HEK293 (cell line): ENCODE measurements at regions not wholly inside any gene's neighbourhood (a gene's known extent, or its start where the extent isn't known, plus 50 kb on each side); places are given as distances from the start of the nearest gene placed in this dataset.

Experiments used
- CTCF ChIA-PET: fragments of 350-600 bp; formaldehyde crosslinking; extraction: SDS; loops from one replicate; lab custom pipeline; 2021; ENCODE audit warnings: antibody characterized with exemption; lab: Yijun Ruan, JAX
- POLR2A ChIA-PET: fragments of 300-600 bp; formaldehyde crosslinking; extraction: SDS; loops from one replicate; lab custom pipeline; 2020; ENCODE audit warnings: antibody characterized with exemption, inconsistent platforms; lab: Yijun Ruan, JAX
- H3K27ac ChIP-seq: fragments of 200-500 bp; sonication (Bioruptor generic); 2 replicates; pipeline ENCODE4 v1.5.1; 2014; ENCODE audit warnings: low read depth, low read length, control low read depth, inconsistent platforms; ENCODE audit errors: extremely low read depth
- H3K36me3 ChIP-seq, 2 experiments: fragments of 200-500 bp in 1 of 2; sonication (Bioruptor generic) in 1 of 2; 1 replicate in 1 of 2; 2 replicates in 1 of 2; pipeline ENCODE4 v1.5.1; 2014 to 2017; ENCODE audit warnings: inconsistent platforms in 2 of 2, low read length in 2 of 2; ENCODE audit not compliant: control insufficient read depth in 2 of 2, insufficient read depth in 1 of 2
- H3K4me1 ChIP-seq: fragments of 200-500 bp; sonication (Bioruptor generic); 2 replicates; pipeline ENCODE4 v1.5.1; 2014; ENCODE audit warnings: mild to moderate bottlenecking, low read length, inconsistent platforms; ENCODE audit not compliant: control insufficient read depth, insufficient read depth
- H3K4me3 ChIP-seq: 2 replicates; pipeline ENCODE4 v1.5.1; 2011; ENCODE audit warnings: low read depth, mild to moderate bottlenecking, control low read depth, low read length, moderate library complexity
- H3K9me3 ChIP-seq: fragments of 200-500 bp; sonication (Bioruptor generic); 2 replicates; pipeline ENCODE4 v1.5.1; 2014; ENCODE audit warnings: low read depth, low read length, inconsistent platforms; ENCODE audit not compliant: control insufficient read depth, insufficient read depth
- ZNF366 ChIP-seq: fragments of 450-650 bp; formaldehyde crosslinking; conservative IDR thresholded peaks from 2 replicates; pipeline ENCODE4 v1.5.1; 2016; ENCODE audit warnings: missing biosample characterization, missing genetic modification characterization
- ZNF558 ChIP-seq: fragments of 450-650 bp; formaldehyde crosslinking; IDR thresholded peaks from 2 replicates; pipeline ENCODE4 v1.5.1; 2016; ENCODE audit warnings: missing biosample characterization, missing genetic modification characterization
- ZNF660 ChIP-seq: fragments of 450-650 bp; IDR thresholded peaks from 2 replicates; pipeline ENCODE4 v1.5.1; 2018; ENCODE audit warnings: missing biosample characterization, mild to moderate bottlenecking, missing genetic modification characterization
- ZNF701 ChIP-seq: fragments of 450-650 bp; formaldehyde crosslinking; IDR thresholded peaks from 2 replicates; pipeline ENCODE4 v1.5.1; 2016; ENCODE audit warnings: missing biosample characterization, missing genetic modification characterization
- TF ChIP-seq, protein P1 (sequence below): fragments of 450-650 bp; formaldehyde crosslinking; IDR thresholded peaks from 2 replicates; pipeline ENCODE4 v1.5.0; 2017; ENCODE audit warnings: missing biosample characterization, missing genetic modification characterization, borderline replicate concordance
- TF ChIP-seq, protein P2 (sequence below): fragments of 450-650 bp; formaldehyde crosslinking; IDR thresholded peaks from 2 replicates; pipeline ENCODE4 v1.5.1; 2016; ENCODE audit warnings: missing biosample characterization, missing genetic modification characterization
- TF ChIP-seq, protein P3 (sequence below): fragments of 450-650 bp; formaldehyde crosslinking; IDR thresholded peaks from 2 replicates; pipeline ENCODE4 v1.5.1; 2016; ENCODE audit warnings: missing biosample characterization, missing genetic modification characterization
- TF ChIP-seq, protein P4 (sequence below): fragments of 450-650 bp; formaldehyde crosslinking; IDR thresholded peaks from 2 replicates; pipeline ENCODE4 v1.5.1; 2016; ENCODE audit warnings: missing biosample characterization, missing genetic modification characterization

GRCh38 chr11:15532432-15532831 lies 417.7 kb downstream of the INSC start:
- Histone ChIP-seq H3K27ac (no peak overlapping the region), H3K4me1 (no peaks in the 10 kb centered on the region), H3K9me3 (no peaks in the 10 kb centered on the region), H3K36me3 (no peaks in the 10 kb centered on the region), H3K4me3 (no peak overlapping the region)
- POLR2A ChIA-PET, result no interaction called here
- CTCF ChIA-PET, result interaction anchor here (0.7 to 0.9 kb wide), 3 partner anchors 20 to 1670 kb away, joined by 3 to 5 read pairs (median 4); no protein-coding TSS in a partner anchor
- no peak for TF ChIP-seq ZNF660 (tag by site-specific recombination)
- TF ChIP-seq, protein P1, sequence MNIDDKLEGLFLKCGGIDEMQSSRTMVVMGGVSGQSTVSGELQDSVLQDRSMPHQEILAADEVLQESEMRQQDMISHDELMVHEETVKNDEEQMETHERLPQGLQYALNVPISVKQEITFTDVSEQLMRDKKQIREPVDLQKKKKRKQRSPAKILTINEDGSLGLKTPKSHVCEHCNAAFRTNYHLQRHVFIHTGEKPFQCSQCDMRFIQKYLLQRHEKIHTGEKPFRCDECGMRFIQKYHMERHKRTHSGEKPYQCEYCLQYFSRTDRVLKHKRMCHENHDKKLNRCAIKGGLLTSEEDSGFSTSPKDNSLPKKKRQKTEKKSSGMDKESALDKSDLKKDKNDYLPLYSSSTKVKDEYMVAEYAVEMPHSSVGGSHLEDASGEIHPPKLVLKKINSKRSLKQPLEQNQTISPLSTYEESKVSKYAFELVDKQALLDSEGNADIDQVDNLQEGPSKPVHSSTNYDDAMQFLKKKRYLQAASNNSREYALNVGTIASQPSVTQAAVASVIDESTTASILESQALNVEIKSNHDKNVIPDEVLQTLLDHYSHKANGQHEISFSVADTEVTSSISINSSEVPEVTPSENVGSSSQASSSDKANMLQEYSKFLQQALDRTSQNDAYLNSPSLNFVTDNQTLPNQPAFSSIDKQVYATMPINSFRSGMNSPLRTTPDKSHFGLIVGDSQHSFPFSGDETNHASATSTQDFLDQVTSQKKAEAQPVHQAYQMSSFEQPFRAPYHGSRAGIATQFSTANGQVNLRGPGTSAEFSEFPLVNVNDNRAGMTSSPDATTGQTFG (tag by site-specific recombination), result no peak

DNA sequence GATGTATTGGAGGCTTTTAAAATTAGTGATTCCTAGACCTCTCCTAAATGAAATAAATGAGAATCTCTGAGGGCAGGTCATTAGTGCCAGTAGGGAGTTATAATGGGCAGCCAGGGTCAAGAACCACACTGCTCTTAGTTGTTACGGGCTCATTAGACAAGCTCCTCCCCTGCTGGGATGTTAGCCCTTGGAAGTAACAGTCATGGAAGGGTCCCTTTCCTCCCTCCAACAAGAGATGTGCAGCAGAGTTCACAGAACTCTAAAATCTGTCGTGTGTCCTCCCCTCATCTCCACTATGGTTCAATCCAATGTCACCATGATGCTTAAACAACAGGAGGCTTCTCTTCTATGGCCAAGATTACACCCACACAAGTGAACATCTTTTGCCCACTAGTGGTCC lies 419.5 kb downstream of the INSC start:
- ChIA-PET CTCF (no interaction called here), POLR2A (no interaction called here)
- TF ChIP-seq ZNF701 (tag by site-specific recombination), result no peak
- TF ChIP-seq, protein P2, sequence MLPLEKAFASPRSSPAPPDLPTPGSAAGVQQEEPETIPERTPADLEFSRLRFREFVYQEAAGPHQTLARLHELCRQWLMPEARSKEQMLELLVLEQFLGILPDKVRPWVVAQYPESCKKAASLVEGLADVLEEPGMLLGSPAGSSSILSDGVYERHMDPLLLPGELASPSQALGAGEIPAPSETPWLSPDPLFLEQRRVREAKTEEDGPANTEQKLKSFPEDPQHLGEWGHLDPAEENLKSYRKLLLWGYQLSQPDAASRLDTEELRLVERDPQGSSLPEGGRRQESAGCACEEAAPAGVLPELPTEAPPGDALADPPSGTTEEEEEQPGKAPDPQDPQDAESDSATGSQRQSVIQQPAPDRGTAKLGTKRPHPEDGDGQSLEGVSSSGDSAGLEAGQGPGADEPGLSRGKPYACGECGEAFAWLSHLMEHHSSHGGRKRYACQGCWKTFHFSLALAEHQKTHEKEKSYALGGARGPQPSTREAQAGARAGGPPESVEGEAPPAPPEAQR (tag by site-specific recombination), result no peak
- TF ChIP-seq, protein P3, sequence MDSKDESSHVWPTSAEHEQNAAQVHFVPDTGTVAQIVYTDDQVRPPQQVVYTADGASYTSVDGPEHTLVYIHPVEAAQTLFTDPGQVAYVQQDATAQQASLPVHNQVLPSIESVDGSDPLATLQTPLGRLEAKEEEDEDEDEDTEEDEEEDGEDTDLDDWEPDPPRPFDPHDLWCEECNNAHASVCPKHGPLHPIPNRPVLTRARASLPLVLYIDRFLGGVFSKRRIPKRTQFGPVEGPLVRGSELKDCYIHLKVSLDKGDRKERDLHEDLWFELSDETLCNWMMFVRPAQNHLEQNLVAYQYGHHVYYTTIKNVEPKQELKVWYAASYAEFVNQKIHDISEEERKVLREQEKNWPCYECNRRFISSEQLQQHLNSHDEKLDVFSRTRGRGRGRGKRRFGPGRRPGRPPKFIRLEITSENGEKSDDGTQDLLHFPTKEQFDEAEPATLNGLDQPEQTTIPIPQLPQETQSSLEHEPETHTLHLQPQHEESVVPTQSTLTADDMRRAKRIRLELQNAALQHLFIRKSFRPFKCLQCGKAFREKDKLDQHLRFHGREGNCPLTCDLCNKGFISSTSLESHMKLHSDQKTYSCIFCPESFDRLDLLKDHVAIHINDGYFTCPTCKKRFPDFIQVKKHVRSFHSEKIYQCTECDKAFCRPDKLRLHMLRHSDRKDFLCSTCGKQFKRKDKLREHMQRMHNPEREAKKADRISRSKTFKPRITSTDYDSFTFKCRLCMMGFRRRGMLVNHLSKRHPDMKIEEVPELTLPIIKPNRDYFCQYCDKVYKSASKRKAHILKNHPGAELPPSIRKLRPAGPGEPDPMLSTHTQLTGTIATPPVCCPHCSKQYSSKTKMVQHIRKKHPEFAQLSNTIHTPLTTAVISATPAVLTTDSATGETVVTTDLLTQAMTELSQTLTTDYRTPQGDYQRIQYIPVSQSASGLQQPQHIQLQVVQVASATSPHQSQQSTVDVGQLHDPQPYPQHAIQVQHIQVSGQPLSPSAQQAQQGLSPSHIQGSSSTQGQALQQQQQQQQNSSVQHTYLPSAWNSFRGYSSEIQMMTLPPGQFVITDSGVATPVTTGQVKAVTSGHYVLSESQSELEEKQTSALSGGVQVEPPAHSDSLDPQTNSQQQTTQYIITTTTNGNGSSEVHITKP, result peak; percentile 58; the same call in 1 of the 2 replicates
- no peak for TF ChIP-seq ZNF366 (tag by site-specific recombination)
- Histone ChIP-seq H3K4me1 (no peaks in the 10 kb centered on the region), H3K36me3 (no peaks in the 10 kb centered on the region), H3K9me3 (no peaks in the 10 kb centered on the region), H3K27ac (no peak overlapping the region), H3K4me3 (no peak overlapping the region)

GRCh38 chr11:15535414-15535813 lies 420.7 kb downstream of the INSC start:
- CTCF ChIA-PET, result no interaction called here
- Histone ChIP-seq H3K9me3 (no peaks in the 10 kb centered on the region), H3K27ac (no peak overlapping the region), H3K36me3 (no peaks in the 10 kb centered on the region), H3K4me3 (no peak overlapping the region)
- POLR2A ChIA-PET, result no interaction called here
- TF ChIP-seq, protein P4, sequence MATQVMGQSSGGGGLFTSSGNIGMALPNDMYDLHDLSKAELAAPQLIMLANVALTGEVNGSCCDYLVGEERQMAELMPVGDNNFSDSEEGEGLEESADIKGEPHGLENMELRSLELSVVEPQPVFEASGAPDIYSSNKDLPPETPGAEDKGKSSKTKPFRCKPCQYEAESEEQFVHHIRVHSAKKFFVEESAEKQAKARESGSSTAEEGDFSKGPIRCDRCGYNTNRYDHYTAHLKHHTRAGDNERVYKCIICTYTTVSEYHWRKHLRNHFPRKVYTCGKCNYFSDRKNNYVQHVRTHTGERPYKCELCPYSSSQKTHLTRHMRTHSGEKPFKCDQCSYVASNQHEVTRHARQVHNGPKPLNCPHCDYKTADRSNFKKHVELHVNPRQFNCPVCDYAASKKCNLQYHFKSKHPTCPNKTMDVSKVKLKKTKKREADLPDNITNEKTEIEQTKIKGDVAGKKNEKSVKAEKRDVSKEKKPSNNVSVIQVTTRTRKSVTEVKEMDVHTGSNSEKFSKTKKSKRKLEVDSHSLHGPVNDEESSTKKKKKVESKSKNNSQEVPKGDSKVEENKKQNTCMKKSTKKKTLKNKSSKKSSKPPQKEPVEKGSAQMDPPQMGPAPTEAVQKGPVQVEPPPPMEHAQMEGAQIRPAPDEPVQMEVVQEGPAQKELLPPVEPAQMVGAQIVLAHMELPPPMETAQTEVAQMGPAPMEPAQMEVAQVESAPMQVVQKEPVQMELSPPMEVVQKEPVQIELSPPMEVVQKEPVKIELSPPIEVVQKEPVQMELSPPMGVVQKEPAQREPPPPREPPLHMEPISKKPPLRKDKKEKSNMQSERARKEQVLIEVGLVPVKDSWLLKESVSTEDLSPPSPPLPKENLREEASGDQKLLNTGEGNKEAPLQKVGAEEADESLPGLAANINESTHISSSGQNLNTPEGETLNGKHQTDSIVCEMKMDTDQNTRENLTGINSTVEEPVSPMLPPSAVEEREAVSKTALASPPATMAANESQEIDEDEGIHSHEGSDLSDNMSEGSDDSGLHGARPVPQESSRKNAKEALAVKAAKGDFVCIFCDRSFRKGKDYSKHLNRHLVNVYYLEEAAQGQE (tag by site-specific recombination), result no peak
- no peak for TF ChIP-seq ZNF558 (tag by site-specific recombination)
- TF ChIP-seq, all 188 proteins: peak for 0
- H3K4me1 ChIP-seq, result no peaks in the 10 kb centered on the region
